HepG2 (cell line): ENCODE measurements at regions not wholly inside any gene's neighbourhood (a gene's known extent, or its start where the extent isn't known, plus 50 kb on each side); places are given as distances from the start of the nearest gene placed in this dataset.

Source experiments
- ATAC-seq: fragments of 200-7000 bp; cut with Tn5 transposase; 3 replicates; pipeline ENCODE4 v1.9.1; 2020; ENCODE audit warnings: mild to moderate bottlenecking, moderate library complexity
- BruUV-seq: library from RNA; stranded (reverse); fragments of 400-500 nt; replicated peaks from 2 replicates; lab custom pipeline; 2021; lab: Mats Ljungman, UMichigan
- CTCF ChIA-PET: fragments of 300-600 bp; formaldehyde crosslinking; extraction: SDS; loops from one replicate; lab custom pipeline; 2021; ENCODE audit warnings: low total read pairs, inconsistent platforms, low intra/inter-chr PET ratio; lab: Yijun Ruan, JAX
- POLR2A ChIA-PET: fragments of 350-600 bp; sonication (Branson Sonifier 250); formaldehyde crosslinking; loops from one replicate; lab custom pipeline; 2020; ENCODE audit warnings: antibody characterized with exemption, inconsistent platforms; lab: Yijun Ruan, JAX
- DNase-seq: peaks from one replicate; pipeline ENCODE4 v3.0.0-alpha.2; 2015; ENCODE audit warnings: low spot score
- FAIRE-seq: peaks from 3 replicates; lab custom pipeline; 2011; peaks lifted over from hg19 to GRCh38; lab: Jason Lieb, UNC
- H2AFZ ChIP-seq: one replicate; pipeline ENCODE4 v1.6.1; 2011; ENCODE audit warnings: low read length, inconsistent platforms
- H3K27ac ChIP-seq: fragments of 300-600 bp; 3 replicates; pipeline ENCODE4 v1.8.0; 2011; ENCODE audit warnings: mixed run types, mild to moderate bottlenecking, mixed read lengths, low read length, inconsistent platforms; ENCODE audit not compliant: insufficient read depth; ENCODE audit errors: extremely low read length
- H3K27me3 ChIP-seq, 2 experiments: fragments of 200-600 bp in 1 of 2; 2 replicates in 1 of 2; 3 replicates in 1 of 2; pipeline versions ENCODE4 v1.6.0 to v1.8.0; 2011; ENCODE audit warnings: low read length in 2 of 2, mild to moderate bottlenecking in 2 of 2, moderate library complexity in 2 of 2, inconsistent platforms in 1 of 2; ENCODE audit not compliant: insufficient read depth in 2 of 2, control insufficient read depth in 1 of 2
- H3K36me3 ChIP-seq, 2 experiments: fragments of 200-600 bp in 1 of 2; replicated peaks in 1 of 2; 2 replicates in 1 of 2; 3 replicates in 1 of 2; pipeline versions ENCODE4 v1.5.1 to v1.8.0; 2011; ENCODE audit warnings: low read length in 2 of 2, inconsistent platforms in 1 of 2; ENCODE audit not compliant: insufficient read depth in 2 of 2, control insufficient read depth in 1 of 2
- H3K4me1 ChIP-seq: 2 replicates; pipeline ENCODE4 v1.5.1; 2012; ENCODE audit warnings: low read length, inconsistent platforms; ENCODE audit not compliant: insufficient read depth
- H3K4me2 ChIP-seq: 2 replicates; pipeline ENCODE4 v1.6.0; 2011; ENCODE audit warnings: low read depth, low read length, inconsistent platforms
- H3K4me3 ChIP-seq, 3 experiments: fragments of 200-600 bp in 1 of 3; sonication (generic), shearing (Covaris generic) in 1 of 3; replicated peaks in 1 of 3; 2 replicates each; pipeline ENCODE4 v1.5.1; 2011 to 2016; ENCODE audit warnings: low read length in 3 of 3, inconsistent platforms in 2 of 3, low read depth in 2 of 3, mild to moderate bottlenecking in 2 of 3, control low read depth in 1 of 3, mixed read lengths in 1 of 3; ENCODE audit not compliant: insufficient read depth in 1 of 3
- H3K79me2 ChIP-seq: one replicate; pipeline ENCODE4 v1.6.1; 2011; ENCODE audit warnings: low read length, inconsistent platforms; ENCODE audit not compliant: insufficient read depth
- H3K9ac ChIP-seq: 2 replicates; pipeline ENCODE4 v1.6.0; 2011; ENCODE audit warnings: mild to moderate bottlenecking, low read depth, low read length, inconsistent platforms; ENCODE audit not compliant: insufficient read depth
- H3K9me3 ChIP-seq: 2 replicates; pipeline ENCODE4 v1.5.1; 2012; ENCODE audit warnings: mild to moderate bottlenecking, low read length
- H4K20me1 ChIP-seq: 2 replicates; pipeline ENCODE4 v1.6.0; 2011; ENCODE audit warnings: inconsistent platforms, mild to moderate bottlenecking, low read length, moderate library complexity; ENCODE audit not compliant: insufficient read depth
- AGO1 ChIP-seq: fragments of 200-400 bp; formaldehyde crosslinking; IDR thresholded peaks from 2 replicates; pipeline ENCODE4 v1.6.1; 2017; ENCODE audit warnings: mild to moderate bottlenecking, low read depth, low read length, moderate library complexity; ENCODE audit not compliant: poor library complexity, severe bottlenecking
- CHD4 ChIP-seq: fragments of 200-600 bp; sonication (generic); IDR thresholded peaks from 2 replicates; pipeline ENCODE4 v1.7.0; 2017; ENCODE audit warnings: mild to moderate bottlenecking, low read length, borderline replicate concordance
- DMAP1 ChIP-seq: IDR thresholded peaks from 2 replicates; pipeline ENCODE4 v1.6.1; 2016
- EHMT2 ChIP-seq: fragments of 200-600 bp; sonication (generic); IDR thresholded peaks from 2 replicates; pipeline ENCODE4 v1.7.0; 2017; ENCODE audit warnings: antibody characterized with exemption, low read depth, low read length, borderline replicate concordance
- GATA4 ChIP-seq: sonication (generic); IDR thresholded peaks from 2 replicates; pipeline ENCODE4 v1.6.1; 2016; ENCODE audit warnings: antibody characterized with exemption, low read depth, borderline replicate concordance
- KLF15 ChIP-seq: sonication (generic); formaldehyde crosslinking; IDR thresholded peaks from 2 replicates; pipeline ENCODE4 v1.8.1; 2023; ENCODE audit warnings: borderline replicate concordance, mild to moderate bottlenecking, inconsistent platforms, missing genetic modification reagents, mixed read lengths
- NAIF1 ChIP-seq: sonication (generic); formaldehyde crosslinking; IDR thresholded peaks from 2 replicates; pipeline ENCODE4 v1.5.0; 2020; ENCODE audit warnings: mild to moderate bottlenecking, missing genetic modification reagents, borderline replicate concordance
- PCBP2 ChIP-seq: fragments of 200-400 bp; formaldehyde crosslinking; optimal IDR thresholded peaks from 2 replicates; pipeline ENCODE3; 2018; ENCODE audit warnings: low read length, low read depth; ENCODE audit not compliant: poor library complexity, severe bottlenecking
- ZNF441 ChIP-seq: sonication (generic); formaldehyde crosslinking; IDR thresholded peaks from 2 replicates; pipeline ENCODE4 v1.7.0; 2021; ENCODE audit warnings: missing genetic modification reagents, borderline replicate concordance
- ZNF501 ChIP-seq: sonication (generic); formaldehyde crosslinking; IDR thresholded peaks from 2 replicates; pipeline ENCODE4 v1.5.1; 2020; ENCODE audit warnings: mild to moderate bottlenecking, moderate library complexity, missing genetic modification reagents
- WGBS: methylation state at CpG from one replicate; pipeline ENCODE4 v1.1.6; 2017; ENCODE audit warnings: low lambda C conversion rate; 5-methylcytosine and 5-hydroxymethylcytosine counted together
- in situ Hi-C: cut with HindIII; loops from 2 replicates; pipeline ENCODE4 v1.10.0; 2017; ENCODE audit warnings: low pct_unique_long_range_greater_than_20kb; ENCODE audit not compliant: extremely low pct_ligation_motif_present
- intact Hi-C: fragments of 100-400 bp; cut with micrococcal nuclease; formaldehyde crosslinking; loops from one replicate; pipeline ENCODE4 v1.10.0; 2022; ENCODE audit not compliant: unreplicated experiment
- TF ChIP-seq, protein P1 (sequence below): sonication (generic); formaldehyde crosslinking; IDR thresholded peaks from 2 replicates; pipeline ENCODE4 v1.8.0; 2023; ENCODE audit warnings: mild to moderate bottlenecking, missing genetic modification reagents
- TF ChIP-seq, protein P2 (sequence below): sonication (generic); formaldehyde crosslinking; IDR thresholded peaks from 2 replicates; pipeline ENCODE4 v1.4.0; 2020; ENCODE audit warnings: mild to moderate bottlenecking, missing genetic modification reagents
- TF ChIP-seq, protein P3 (sequence below): sonication (generic); formaldehyde crosslinking; IDR thresholded peaks from 2 replicates; pipeline ENCODE4 v1.5.0; 2020; ENCODE audit warnings: mild to moderate bottlenecking, missing genetic modification reagents, borderline replicate concordance

DNA sequence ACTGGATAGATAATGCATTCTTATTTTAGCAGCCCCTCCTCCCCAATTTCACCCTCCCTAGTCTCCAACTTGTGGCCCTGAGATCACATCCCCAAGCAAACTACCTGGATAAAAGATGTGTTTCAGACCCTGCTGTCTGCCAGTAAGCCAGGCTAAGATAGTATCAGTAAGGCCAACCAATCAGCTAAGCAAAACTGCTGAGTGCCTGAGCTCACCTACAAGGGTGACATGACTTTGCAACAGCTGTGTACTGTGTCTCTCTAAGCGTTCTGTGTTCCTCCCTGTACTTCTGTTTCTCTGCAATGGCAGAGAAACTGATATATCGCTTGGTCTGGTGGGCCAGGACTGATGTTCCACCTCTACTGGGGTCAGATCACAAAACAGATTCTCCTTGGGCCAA, 224.9 kb downstream of the BTG1 start (continued):
- no peak for TF ChIP-seq AGO1
- TF ChIP-seq KLF15, result no peak
- TF ChIP-seq, protein P1, sequence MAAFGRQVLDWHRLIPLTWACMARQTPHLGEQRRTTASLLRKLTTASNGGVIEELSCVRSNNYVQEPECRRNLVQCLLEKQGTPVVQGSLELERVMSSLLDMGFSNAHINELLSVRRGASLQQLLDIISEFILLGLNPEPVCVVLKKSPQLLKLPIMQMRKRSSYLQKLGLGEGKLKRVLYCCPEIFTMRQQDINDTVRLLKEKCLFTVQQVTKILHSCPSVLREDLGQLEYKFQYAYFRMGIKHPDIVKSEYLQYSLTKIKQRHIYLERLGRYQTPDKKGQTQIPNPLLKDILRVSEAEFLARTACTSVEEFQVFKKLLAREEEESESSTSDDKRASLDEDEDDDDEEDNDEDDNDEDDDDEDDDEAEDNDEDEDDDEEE, result no peak
- TF ChIP-seq EHMT2, result no peak
- TF ChIP-seq, protein P2, sequence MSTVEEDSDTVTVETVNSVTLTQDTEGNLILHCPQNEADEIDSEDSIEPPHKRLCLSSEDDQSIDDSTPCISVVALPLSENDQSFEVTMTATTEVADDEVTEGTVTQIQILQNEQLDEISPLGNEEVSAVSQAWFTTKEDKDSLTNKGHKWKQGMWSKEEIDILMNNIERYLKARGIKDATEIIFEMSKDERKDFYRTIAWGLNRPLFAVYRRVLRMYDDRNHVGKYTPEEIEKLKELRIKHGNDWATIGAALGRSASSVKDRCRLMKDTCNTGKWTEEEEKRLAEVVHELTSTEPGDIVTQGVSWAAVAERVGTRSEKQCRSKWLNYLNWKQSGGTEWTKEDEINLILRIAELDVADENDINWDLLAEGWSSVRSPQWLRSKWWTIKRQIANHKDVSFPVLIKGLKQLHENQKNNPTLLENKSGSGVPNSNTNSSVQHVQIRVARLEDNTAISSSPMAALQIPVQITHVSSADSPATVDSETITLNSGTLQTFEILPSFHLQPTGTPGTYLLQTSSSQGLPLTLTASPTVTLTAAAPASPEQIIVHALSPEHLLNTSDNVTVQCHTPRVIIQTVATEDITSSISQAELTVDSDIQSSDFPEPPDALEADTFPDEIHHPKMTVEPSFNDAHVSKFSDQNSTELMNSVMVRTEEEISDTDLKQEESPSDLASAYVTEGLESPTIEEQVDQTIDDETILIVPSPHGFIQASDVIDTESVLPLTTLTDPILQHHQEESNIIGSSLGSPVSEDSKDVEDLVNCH (CRISPR knock-in tag), result no peak
- no peak for TF ChIP-seq NAIF1 (CRISPR knock-in tag)
- no peak for TF ChIP-seq DMAP1

DNA sequence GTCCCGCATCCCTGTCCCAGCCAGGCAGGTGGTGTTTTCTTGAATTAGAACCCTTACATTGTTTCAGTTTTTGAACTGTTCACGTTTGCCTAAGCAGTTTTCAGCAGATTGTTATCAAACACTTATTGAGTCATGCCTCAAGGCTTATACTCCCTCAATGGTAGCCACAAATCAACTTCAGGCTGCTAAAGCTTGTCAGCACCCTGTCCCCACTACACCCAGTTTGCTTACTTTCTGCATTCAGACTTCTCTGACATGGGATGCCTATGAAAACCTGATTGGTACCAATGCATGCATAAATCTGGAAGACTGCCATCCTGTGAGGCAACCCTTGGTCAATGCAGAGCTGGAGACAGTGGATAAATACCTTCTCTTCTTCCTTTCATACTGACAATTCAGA, 225.4 kb downstream of the BTG1 start:
- Histone ChIP-seq H2AFZ (no peak overlapping the region), H4K20me1 (no peaks in the 10 kb centered on the region), H3K79me2 (no peaks in the 10 kb centered on the region), H3K36me3 (no peaks in the 10 kb centered on the region), H3K9ac (no peak overlapping the region), H3K4me3 (no peak overlapping the region), H3K27ac (no peak overlapping the region), H3K9me3 (no peaks in the 10 kb centered on the region), H3K4me2 (no peak overlapping the region), H3K4me1 (no peaks in the 10 kb centered on the region), H3K27me3 (no peaks in the 10 kb centered on the region)
- BruUV-seq, result no TSS peak
- 50% methylated on average over 2 of the region's 2 CpGs for WGBS
- CTCF ChIA-PET, result no interaction called here
- in situ Hi-C loops (no loop called here), intact Hi-C loops (no loop called here)
- FAIRE-seq, result no peak
- POLR2A ChIA-PET, result no interaction called here
- no peak for DNase-seq
- ATAC-seq, result no peak
- TF ChIP-seq ZNF501 (CRISPR knock-in tag), result no peak
- TF ChIP-seq PCBP2, result no peak
- TF ChIP-seq ZNF441, result no peak
- no peak for TF ChIP-seq CHD4
- TF ChIP-seq, protein P3, sequence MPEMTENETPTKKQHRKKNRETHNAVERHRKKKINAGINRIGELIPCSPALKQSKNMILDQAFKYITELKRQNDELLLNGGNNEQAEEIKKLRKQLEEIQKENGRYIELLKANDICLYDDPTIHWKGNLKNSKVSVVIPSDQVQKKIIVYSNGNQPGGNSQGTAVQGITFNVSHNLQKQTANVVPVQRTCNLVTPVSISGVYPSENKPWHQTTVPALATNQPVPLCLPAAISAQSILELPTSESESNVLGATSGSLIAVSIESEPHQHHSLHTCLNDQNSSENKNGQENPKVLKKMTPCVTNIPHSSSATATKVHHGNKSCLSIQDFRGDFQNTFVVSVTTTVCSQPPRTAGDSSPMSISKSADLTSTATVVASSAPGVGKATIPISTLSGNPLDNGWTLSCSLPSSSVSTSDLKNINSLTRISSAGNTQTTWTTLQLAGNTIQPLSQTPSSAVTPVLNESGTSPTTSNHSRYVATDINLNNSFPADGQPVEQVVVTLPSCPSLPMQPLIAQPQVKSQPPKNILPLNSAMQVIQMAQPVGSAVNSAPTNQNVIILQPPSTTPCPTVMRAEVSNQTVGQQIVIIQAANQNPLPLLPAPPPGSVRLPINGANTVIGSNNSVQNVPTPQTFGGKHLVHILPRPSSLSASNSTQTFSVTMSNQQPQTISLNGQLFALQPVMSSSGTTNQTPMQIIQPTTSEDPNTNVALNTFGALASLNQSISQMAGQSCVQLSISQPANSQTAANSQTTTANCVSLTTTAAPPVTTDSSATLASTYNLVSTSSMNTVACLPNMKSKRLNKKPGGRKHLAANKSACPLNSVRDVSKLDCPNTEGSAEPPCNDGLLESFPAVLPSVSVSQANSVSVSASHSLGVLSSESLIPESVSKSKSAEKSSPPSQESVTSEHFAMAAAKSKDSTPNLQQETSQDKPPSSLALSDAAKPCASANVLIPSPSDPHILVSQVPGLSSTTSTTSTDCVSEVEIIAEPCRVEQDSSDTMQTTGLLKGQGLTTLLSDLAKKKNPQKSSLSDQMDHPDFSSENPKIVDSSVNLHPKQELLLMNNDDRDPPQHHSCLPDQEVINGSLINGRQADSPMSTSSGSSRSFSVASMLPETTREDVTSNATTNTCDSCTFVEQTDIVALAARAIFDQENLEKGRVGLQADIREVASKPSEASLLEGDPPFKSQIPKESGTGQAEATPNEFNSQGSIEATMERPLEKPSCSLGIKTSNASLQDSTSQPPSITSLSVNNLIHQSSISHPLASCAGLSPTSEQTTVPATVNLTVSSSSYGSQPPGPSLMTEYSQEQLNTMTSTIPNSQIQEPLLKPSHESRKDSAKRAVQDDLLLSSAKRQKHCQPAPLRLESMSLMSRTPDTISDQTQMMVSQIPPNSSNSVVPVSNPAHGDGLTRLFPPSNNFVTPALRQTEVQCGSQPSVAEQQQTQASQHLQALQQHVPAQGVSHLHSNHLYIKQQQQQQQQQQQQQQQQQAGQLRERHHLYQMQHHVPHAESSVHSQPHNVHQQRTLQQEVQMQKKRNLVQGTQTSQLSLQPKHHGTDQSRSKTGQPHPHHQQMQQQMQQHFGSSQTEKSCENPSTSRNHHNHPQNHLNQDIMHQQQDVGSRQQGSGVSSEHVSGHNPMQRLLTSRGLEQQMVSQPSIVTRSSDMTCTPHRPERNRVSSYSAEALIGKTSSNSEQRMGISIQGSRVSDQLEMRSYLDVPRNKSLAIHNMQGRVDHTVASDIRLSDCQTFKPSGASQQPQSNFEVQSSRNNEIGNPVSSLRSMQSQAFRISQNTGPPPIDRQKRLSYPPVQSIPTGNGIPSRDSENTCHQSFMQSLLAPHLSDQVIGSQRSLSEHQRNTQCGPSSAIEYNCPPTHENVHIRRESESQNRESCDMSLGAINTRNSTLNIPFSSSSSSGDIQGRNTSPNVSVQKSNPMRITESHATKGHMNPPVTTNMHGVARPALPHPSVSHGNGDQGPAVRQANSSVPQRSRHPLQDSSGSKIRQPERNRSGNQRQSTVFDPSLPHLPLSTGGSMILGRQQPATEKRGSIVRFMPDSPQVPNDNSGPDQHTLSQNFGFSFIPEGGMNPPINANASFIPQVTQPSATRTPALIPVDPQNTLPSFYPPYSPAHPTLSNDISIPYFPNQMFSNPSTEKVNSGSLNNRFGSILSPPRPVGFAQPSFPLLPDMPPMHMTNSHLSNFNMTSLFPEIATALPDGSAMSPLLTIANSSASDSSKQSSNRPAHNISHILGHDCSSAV, result no peak
- TF ChIP-seq GATA4, result no peak
